ENCODE measurements at regions not wholly inside any gene's neighbourhood (a gene's known extent, or its start where the extent isn't known, plus 50 kb on each side); places are given as distances from the start of the nearest gene placed in this dataset.
"Not testable (repeated sequence)": the region's sequence is repeated elsewhere in the genome, so short reads cannot be mapped to it uniquely, and the experiment has no call there.

DNA sequence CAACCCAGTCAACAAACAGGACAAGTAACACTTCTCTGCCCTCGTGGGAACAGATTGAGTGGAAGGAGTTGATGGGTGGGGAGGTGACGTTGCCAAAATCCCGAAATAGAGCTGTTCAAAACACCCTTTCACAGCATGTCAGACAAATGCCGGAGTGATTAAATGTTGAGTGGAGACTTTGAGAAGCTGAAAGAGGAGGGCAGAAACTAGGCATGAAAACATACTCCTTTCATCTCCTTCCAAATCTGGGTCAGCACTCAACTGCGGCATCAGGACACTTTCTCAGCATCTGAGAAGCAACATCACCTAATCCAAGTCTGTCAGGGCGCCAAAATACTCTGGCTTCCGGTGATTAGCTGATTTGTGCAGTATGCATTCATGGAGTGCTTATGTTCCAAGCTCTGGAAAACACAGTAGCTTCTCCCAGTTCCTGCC lies 51.5 kb upstream of the MRI1 start:
- no peak for DNase-seq (ENCODE audit: low read depth in 2 of 2)

DNA sequence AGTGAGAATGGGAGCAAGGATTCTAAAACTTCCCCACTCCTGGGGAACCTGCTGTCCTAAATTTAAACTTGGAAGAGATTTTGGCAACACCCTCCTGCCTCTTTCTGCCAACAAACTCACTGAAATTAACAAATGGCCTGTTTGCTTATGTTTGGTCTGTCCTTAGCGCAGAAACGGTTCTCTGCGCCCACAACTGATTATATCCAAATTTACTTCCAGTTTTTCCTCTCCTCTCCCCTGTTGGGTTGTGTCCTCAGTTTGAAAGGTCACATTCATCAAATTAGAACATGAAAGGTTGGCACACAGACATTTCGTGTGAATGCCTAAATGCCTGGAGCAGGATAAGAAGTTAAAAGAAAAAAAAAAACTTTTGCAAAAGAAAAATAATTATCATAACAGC lies 56.4 kb upstream of the MRI1 start:
- no peak for DNase-seq (ENCODE audit: low read depth in 2 of 2)

DNA sequence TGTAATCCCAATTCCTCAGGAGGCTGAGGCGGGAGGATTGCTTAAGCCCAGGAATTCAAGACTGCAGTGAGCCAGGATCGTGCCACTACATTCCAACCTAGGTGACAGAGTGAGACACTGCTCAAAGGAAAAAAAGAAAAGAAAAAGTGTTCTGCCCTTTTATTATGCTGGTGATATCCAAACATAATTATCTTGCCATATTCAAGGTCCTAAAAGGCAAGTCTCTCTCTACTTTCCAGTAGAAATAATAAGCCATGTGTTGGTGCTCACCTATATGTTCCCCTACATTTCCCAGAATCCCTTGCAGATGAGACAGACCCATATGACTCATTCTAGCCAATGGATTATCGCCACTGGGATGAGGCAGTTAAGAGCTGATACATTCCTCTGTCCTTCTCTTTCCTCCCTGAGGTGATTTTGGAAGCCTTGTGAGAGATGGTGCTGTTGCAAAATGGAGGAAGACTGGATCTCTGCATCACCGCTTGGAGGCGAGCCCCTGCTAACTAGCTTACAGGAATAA lies 58.3 kb upstream of the MRI1 start:
- no peak for DNase-seq (ENCODE audit: low read depth in 2 of 2)

DNA sequence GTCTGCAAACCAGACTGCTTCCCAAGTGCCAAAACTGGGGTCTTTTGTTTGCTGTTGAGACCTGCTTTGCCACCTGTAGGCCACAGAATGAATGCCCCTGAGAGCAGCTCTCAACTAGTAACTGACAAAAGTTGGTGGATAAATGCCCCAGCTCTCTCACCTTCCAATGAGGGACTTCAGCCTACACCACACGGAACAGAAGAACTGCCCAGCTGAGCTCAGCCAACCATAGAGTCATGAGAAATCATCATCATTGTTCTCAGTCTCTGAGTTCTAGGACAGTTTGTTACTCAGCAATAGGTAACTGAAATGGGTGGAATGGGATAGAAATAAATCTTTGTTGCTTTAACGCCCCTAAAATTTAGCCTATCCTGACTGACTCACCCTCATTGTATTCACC lies 59.1 kb upstream of the MRI1 start:
- DNase-seq (ENCODE audit: low read depth in 2 of 2), result no peak

- no peak for DNase-seq (ENCODE audit: low read depth in 2 of 2)
Measured at GRCh38 chr19:13701624-13702023, 62.7 kb upstream of the MRI1 start.

- no peak for DNase-seq (ENCODE audit: low read depth in 2 of 2)
Measured at GRCh38 chr19:13700621-13701020, 63.7 kb upstream of the MRI1 start.

GRCh38 chr19:13699786-13700185 lies 64.5 kb upstream of the MRI1 start:
- DNase-seq (ENCODE audit: low read depth in 2 of 2), result no peak

- DNase-seq (ENCODE audit: low read depth in 2 of 2), result no peak
Measured at GRCh38 chr19:13696839-13697238, 67.5 kb upstream of the MRI1 start.

DNA sequence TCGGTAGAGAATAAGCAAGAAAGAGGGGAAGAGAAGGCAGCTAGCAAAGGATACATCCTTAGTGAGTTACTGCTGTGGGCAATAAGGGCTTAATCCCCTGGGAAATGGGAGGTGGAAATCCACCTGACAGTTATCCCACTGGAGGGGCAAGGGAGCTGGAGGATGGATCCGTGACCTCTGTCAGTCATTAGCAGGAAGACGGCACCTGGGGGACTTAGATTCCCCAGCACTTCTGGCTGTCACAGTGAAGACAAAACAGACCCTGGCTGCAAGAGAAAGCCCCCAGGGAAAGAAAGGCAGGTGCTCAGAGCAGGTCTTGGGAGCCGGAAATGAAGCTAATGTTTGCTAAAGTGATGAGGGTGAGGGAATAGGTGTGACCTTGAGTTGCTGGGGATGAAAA lies 70.4 kb upstream of the MRI1 start:
- DNase-seq (ENCODE audit: low read depth in 2 of 2), result no peak

GRCh38 chr19:13691569-13692435 lies 72.5 kb upstream of the MRI1 start:
- no peak for DNase-seq (ENCODE audit: low read depth in 2 of 2)

DNA sequence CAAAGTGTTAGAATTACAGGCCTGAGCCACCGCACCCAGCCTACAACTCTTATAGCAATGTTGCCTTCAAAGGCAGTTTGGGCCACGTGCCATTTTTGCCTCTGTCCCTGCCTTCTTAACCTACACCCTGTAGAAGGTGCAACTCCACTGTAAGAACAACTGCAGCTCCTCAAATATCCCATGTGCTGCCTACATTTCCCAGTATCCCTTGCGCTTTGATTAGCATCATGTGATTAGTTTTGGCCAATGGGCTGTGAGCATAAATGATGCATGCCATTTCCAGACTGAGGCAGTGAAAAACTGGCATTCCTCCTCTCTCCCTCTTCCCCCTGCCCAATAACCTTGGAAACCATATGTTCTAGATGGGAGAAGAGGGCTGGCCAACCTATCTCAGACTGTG lies 75.2 kb upstream of the MRI1 start:
- DNase-seq (ENCODE audit: low read depth in 2 of 2), result no peak

GRCh38 chr19:13684021-13684420 lies 80.3 kb upstream of the MRI1 start:
- DNase-seq (ENCODE audit: low read depth in 2 of 2), result no peak

DNA sequence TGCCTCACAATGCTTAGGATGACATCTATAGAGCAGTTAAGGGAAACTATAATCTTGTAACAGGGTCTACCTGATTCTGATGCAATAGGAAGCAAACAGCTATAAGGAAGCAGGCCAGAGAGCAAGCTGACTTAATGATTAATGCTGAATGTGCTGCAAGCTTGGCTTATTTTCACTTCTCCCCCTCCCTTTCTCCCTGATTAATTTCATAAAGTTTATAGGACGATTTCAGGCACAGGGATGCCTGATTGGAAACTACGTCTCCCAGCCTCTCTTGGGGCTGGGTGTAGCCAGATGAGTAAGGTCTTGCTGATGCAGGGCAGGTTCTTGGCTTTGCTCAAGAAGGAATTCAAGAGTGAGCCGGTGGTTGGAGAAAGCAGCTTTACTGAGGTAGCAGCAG lies 82.8 kb upstream of the MRI1 start:
- DNase-seq (ENCODE audit: low read depth in 2 of 2), result no peak

DNA sequence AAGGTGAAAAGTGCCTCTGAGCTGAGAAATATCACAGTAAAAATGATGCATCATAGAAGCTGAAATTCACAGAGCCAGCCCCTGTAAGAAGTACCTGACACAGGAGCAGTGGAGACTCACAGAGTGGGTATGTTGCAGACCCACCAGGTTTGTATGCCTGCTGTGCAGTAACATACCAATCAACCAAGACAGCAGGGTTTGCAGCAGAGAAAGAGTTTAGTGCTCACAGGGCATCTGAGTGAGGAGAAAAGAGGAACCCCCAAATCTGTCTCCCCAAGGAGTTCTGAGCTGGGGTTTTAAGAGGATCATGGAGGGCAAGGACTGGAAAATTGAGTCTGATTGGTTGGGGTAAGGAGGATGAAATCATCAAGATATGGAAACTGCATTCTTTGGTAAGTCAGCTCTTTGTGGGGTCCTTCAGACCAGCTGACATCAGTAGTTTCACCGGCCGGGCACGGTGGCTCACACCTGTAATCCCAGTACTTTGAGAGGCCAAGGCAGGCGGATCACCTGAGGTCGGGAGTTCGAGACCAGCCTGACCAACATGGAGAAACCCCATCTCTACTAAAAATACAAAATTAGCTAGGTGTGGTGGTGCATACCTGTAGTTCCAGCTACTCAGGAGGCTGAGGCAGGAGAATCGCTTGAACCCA lies 83.5 kb upstream of the MRI1 start:
- DNase-seq (ENCODE audit: low read depth in 2 of 2), result not testable (repeated sequence)

DNA sequence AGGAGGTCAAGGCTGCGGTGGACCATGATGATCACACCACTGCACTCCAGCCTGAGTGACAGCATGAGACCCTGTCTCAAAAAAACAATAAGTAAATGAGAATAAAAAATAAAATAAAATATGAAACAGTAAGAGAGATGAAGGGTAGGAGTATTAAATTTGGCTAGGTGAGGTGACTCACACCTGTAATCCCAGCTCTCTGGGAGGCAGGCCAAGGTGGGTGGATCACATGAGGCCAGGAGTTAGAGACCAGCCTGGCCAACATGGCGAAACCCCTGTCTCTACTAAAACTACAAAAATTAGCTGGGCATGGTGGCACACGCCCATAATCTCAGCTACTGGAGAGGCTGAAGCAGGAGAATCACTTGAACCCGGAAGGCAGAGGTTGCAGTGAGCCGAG lies 87.4 kb upstream of the MRI1 start:
- DNase-seq (ENCODE audit: low read depth in 2 of 2), result not testable (repeated sequence)

GRCh38 chr19:13672480-13673175 lies 91.7 kb upstream of the MRI1 start:
- not testable (repeated sequence) for DNase-seq (ENCODE audit: low read depth in 2 of 2)

- DNase-seq (ENCODE audit: low read depth in 2 of 2), result no peak
Measured at GRCh38 chr19:13670846-13671245, 93.5 kb upstream of the MRI1 start.

DNA sequence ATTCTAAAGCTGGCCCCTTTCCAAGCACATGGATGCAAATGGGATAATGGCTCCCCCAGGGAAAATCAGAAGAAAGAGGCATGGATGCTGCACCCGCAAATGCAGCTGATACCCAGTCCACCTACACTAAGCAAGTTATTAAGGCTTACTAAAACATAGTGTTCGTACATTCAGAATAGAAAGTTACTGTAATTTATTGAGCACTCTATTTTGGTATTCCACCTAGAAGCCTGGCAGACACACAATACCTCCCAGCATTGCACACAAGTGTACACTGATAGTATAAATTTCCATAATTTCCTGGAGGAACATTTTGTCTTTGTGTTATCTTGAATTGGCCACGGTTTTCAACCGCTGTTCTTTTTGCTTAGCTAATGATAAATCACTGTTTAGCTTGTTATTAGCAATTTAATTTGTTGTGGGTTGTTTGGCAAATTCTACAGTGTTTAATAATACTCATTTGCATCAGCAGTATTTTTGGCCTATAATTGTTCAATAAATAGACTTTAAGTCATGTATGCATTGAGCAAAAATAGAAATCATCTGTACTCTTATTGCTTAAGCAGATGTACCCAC lies 94.5 kb upstream of the MRI1 start:
- no peak for DNase-seq (ENCODE audit: low read depth in 2 of 2)

- no peak for DNase-seq (ENCODE audit: low read depth in 2 of 2)
Measured at GRCh38 chr19:13668964-13669363, 95.4 kb upstream of the MRI1 start.

DNA sequence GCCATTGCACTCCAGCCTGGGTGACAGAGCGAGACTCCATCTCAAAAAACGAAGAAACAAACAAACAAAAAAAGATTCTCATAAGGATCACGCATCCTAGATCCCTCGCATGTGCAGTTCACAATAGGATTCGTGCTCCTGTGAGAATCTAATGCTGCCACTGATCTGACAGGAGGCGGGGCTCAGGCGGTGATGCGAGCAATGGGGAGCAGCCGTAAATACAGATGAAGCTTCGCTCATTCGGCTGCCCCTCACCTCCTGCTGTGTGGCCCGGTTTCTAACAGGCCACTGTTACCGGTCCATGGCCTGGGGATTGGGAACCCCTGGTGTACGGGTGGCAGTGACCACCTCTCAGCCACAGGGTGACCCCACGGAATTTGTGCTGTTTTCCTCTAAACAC lies 98.2 kb upstream of the MRI1 start:
- no peak for DNase-seq (ENCODE audit: low read depth in 2 of 2)

GRCh38 chr19:13665125-13665905 lies 99.0 kb upstream of the MRI1 start:
- DNase-seq (ENCODE audit: low read depth in 2 of 2), result no peak

Data from stimulated activated CD8-positive, alpha-beta memory T cell treated with anti-CD3 and anti-CD28 coated beads, Interleukin-7, amount 100 ng/mL, for 1 hour (primary cell).